Testis (tissue), 2 donors: ENCODE measurements at regions not wholly inside any gene's neighbourhood (a gene's known extent, or its start where the extent isn't known, plus 50 kb on each side); places are given as distances from the start of the nearest gene placed in this dataset.

Experiments used
- CTCF ChIP-seq, 3 experiments: fragments of 450-650 bp in 2 of 3; fragments of 200-600 bp in 1 of 3; sonication (generic) in 1 of 3; IDR thresholded peaks; one replicate each; pipeline ENCODE4 v1.5.1; 2016 to 2019; ENCODE audit warnings: antibody characterized with exemption in 3 of 3, mild to moderate bottlenecking in 2 of 3, moderate library complexity in 1 of 3
- POLR2A ChIP-seq: fragments of 450-650 bp; IDR thresholded peaks from one replicate; pipeline ENCODE4 v1.6.1; 2017; ENCODE audit warnings: antibody characterized with exemption, mild to moderate bottlenecking, moderate library complexity

GRCh38 chr20:24048024-24048611 is 59.5 kb upstream of the GGTLC1 start:
- no peak for TF ChIP-seq CTCF (IDR thresholded peaks at IDR 0.05)
- no peak for TF ChIP-seq POLR2A
